Stimulated activated naive CD4-positive, alpha-beta T cell (primary cell): ENCODE measurements at regions not wholly inside any gene's neighbourhood (a gene's known extent, or its start where the extent isn't known, plus 50 kb on each side); places are given as distances from the start of the nearest gene placed in this dataset.

Experiments used
- DNase-seq, 6 experiments: peaks; one replicate each; lab custom pipeline; 2025; lab: John Stamatoyannopoulos, UW

GRCh38 chr2:121162893-121163292 lies 122.1 kb downstream of the TFCP2L1 start:
- DNase-seq, result no peak

DNA sequence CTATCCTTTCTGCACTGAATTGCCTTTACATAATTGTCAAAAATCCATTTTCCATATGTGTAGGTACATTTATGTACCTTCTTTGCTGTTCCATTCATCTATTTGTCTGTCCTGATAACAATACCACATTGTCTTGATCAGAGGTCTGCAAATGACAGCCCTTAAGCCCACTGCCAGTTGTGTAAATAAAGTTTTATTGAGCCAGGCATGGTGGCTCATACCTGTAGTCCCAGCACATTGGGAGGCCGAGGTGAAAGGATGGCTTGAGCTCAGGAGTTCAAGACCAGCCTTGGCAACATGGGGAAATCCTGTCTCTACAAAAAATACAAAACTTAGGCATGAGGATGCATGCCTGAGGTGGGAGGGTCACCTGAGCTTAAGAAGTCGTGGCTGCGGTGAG lies 121.0 kb downstream of the TFCP2L1 start:
- no peak for DNase-seq

DNA sequence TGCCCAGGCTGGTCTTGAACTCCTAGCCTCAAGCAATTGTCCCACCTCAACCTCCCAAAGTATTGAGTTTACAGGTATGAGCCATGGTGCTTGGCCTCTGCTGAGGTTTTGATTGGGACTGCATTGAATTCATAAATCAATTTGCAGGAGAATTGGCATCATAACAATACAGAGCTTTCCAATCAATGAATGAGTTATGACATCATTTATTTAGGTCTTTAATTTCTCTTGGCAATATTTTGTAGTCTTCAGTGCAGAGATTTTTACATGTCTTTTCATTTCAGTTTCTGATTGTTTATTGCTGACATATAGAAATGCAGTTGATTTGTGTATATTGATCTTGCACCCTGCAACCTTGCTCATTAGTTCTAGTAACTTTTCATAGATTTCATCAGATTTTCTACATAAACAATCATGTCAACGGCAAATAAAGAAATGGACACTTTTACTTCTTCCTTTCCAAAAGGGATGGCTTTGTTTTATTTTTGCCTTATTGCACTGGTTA lies 119.9 kb downstream of the TFCP2L1 start:
- no peak for DNase-seq
